AG09319 (cell line): ENCODE measurements at regions not wholly inside any gene's neighbourhood (a gene's known extent, or its start where the extent isn't known, plus 50 kb on each side); places are given as distances from the start of the nearest gene placed in this dataset.
"Not testable (repeated sequence)": the region's sequence is repeated elsewhere in the genome, so short reads cannot be mapped to it uniquely, and the experiment has no call there.

ENCODE experiments used
- DNase-seq: peaks from one replicate; pipeline ENCODE4 v3.0.0-alpha.2; 2010; ENCODE audit warnings: low read depth; ENCODE audit errors: extremely low read depth
- CTCF ChIP-seq: IDR thresholded peaks from 2 replicates; pipeline ENCODE4 v1.5.1; 2011; ENCODE audit warnings: low read depth, mild to moderate bottlenecking, inconsistent platforms, low read length, moderate library complexity

GRCh38 chrX:17986440-17986839, 125.3 kb upstream of the RAI2 start:
- DNase-seq, result no peak
- TF ChIP-seq CTCF, result no peak

- no peak for TF ChIP-seq CTCF
- DNase-seq, result no peak
Measured at GRCh38 chrX:17984415-17984814, 123.3 kb upstream of the RAI2 start.

GRCh38 chrX:17983389-17983788, 122.3 kb upstream of the RAI2 start:
- DNase-seq, result no peak
- TF ChIP-seq CTCF, result no peak

GRCh38 chrX:17977696-17978095, 116.6 kb upstream of the RAI2 start:
- DNase-seq, result no peak
- no peak for TF ChIP-seq CTCF

GRCh38 chrX:17976955-17977354, 115.9 kb upstream of the RAI2 start:
- no peak for TF ChIP-seq CTCF
- no peak for DNase-seq

GRCh38 chrX:17975349-17975748, 114.3 kb upstream of the RAI2 start:
- not testable (repeated sequence) for DNase-seq

GRCh38 chrX:17968367-17968766, 107.3 kb upstream of the RAI2 start:
- no peak for DNase-seq
- no peak for TF ChIP-seq CTCF

- DNase-seq, result no peak
- TF ChIP-seq CTCF, result no peak
Measured at GRCh38 chrX:17967888-17968287, 106.8 kb upstream of the RAI2 start.
